K562 (cell line): ENCODE measurements at regions not wholly inside any gene's neighbourhood (a gene's known extent, or its start where the extent isn't known, plus 50 kb on each side); places are given as distances from the start of the nearest gene placed in this dataset.

Source experiments
- ATAC-seq: fragments of 200-7000 bp; cut with Tn5 transposase; 3 replicates; pipeline ENCODE4 v1.9.1; 2020; ENCODE audit warnings: moderate library complexity
- BruUV-seq: library from RNA; stranded (reverse); fragments of 400-500 nt; replicated peaks from 2 replicates; lab custom pipeline; 2021; lab: Mats Ljungman, UMichigan
- CTCF ChIA-PET: fragments of 300-600 bp; formaldehyde crosslinking; extraction: SDS; loops from one replicate; lab custom pipeline; 2021; ENCODE audit warnings: low intra/inter-chr PET ratio; lab: Yijun Ruan, JAX
- POLR2A ChIA-PET: fragments of 300-600, 350-650 bp; sonication (Branson Sonifier 250); formaldehyde crosslinking; extraction: SDS; loops from one replicate; lab custom pipeline; 2021; ENCODE audit warnings: antibody characterized with exemption, inconsistent platforms; lab: Yijun Ruan, JAX
- DNase-seq, 4 experiments: peaks; one replicate each; pipeline versions ENCODE4 v3.0.0 to v3.0.0-alpha.2; 2011 to 2018; ENCODE audit warnings: low spot score in 3 of 4, mixed read lengths in 3 of 4; ENCODE audit errors: extremely low read depth in 1 of 4
- FAIRE-seq: peaks from 2 replicates; lab custom pipeline; 2011; peaks lifted over from hg19 to GRCh38; lab: Jason Lieb, UNC
- H2AFZ ChIP-seq: 2 replicates; pipeline ENCODE4 v1.6.0; 2011; ENCODE audit warnings: low read depth, low read length, control low read depth, inconsistent platforms
- H3K27ac ChIP-seq: fragments of 200-600 bp; 3 replicates; pipeline ENCODE4 v1.8.0; 2011; ENCODE audit warnings: low read depth, mild to moderate bottlenecking, control low read depth, inconsistent platforms, low read length, moderate library complexity, mixed read lengths; ENCODE audit errors: extremely low read depth
- H3K27me3 ChIP-seq, 2 experiments: fragments of 300-600 bp in 1 of 2; 2 replicates in 1 of 2; 3 replicates in 1 of 2; pipeline versions ENCODE4 v1.6.0 to v1.8.0; 2011; ENCODE audit warnings: inconsistent platforms in 2 of 2, low read length in 2 of 2, mild to moderate bottlenecking in 1 of 2, mixed read lengths in 1 of 2, moderate library complexity in 1 of 2; ENCODE audit not compliant: control insufficient read depth in 2 of 2, insufficient read depth in 2 of 2
- H3K36me3 ChIP-seq: fragments of 300-600 bp; 3 replicates; pipeline ENCODE4 v1.8.0; 2011; ENCODE audit warnings: mild to moderate bottlenecking, low read length, inconsistent platforms; ENCODE audit not compliant: control insufficient read depth, insufficient read depth
- H3K4me1 ChIP-seq, 2 experiments: fragments of 200-600 bp in 1 of 2; replicated peaks in 1 of 2; 2 replicates in 1 of 2; 3 replicates in 1 of 2; pipeline versions ENCODE4 v1.5.1 to v1.8.0; 2011; ENCODE audit warnings: inconsistent platforms in 2 of 2, low read length in 2 of 2, mild to moderate bottlenecking in 1 of 2, mixed read lengths in 1 of 2, moderate library complexity in 1 of 2; ENCODE audit not compliant: control insufficient read depth in 2 of 2, insufficient read depth in 2 of 2
- H3K4me2 ChIP-seq: 2 replicates; pipeline ENCODE4 v1.6.1; 2011; ENCODE audit warnings: low read length, control low read depth, inconsistent platforms, mixed read lengths; ENCODE audit not compliant: insufficient read depth
- H3K4me3 ChIP-seq: fragments of 200-600 bp; sonication (generic), shearing (Covaris generic); 2 replicates; pipeline ENCODE4 v1.5.1; 2016; ENCODE audit warnings: control low read depth, inconsistent platforms
- H3K79me2 ChIP-seq: fragments of 200-600 bp; 3 replicates; pipeline ENCODE4 v1.8.0; 2011; ENCODE audit warnings: low read length, inconsistent platforms; ENCODE audit not compliant: control insufficient read depth, insufficient read depth
- H3K9ac ChIP-seq, 2 experiments: 2 replicates each; pipeline versions ENCODE4 v1.6.0 to v1.6.1; 2011; ENCODE audit warnings: low read depth in 2 of 2, low read length in 2 of 2, control low read depth in 1 of 2, inconsistent platforms in 1 of 2, mild to moderate bottlenecking in 1 of 2, mixed read lengths in 1 of 2; ENCODE audit not compliant: insufficient read depth in 1 of 2
- H3K9me1 ChIP-seq: one replicate; pipeline ENCODE4 v1.6.0; 2011; ENCODE audit warnings: inconsistent platforms, mild to moderate bottlenecking, low read length, moderate library complexity; ENCODE audit not compliant: control insufficient read depth, insufficient read depth
- H3K9me3 ChIP-seq: replicated peaks from 2 replicates; pipeline ENCODE4 v1.5.1; 2011; ENCODE audit warnings: low read depth, low read length, inconsistent platforms; ENCODE audit not compliant: control insufficient read depth, insufficient read depth
- H4K20me1 ChIP-seq: replicated peaks from 2 replicates; pipeline ENCODE4 v1.6.1; 2011; ENCODE audit warnings: low read length, inconsistent platforms, mixed read lengths; ENCODE audit not compliant: control insufficient read depth, insufficient read depth
- ATF7 ChIP-seq: fragments of 450-650 bp; IDR thresholded peaks from 2 replicates; pipeline ENCODE4 v1.7.1; 2014; ENCODE audit warnings: mild to moderate bottlenecking, moderate library complexity
- CTBP1 ChIP-seq: fragments of 450-650 bp; IDR thresholded peaks from 2 replicates; pipeline ENCODE4 v1.6.1; 2016; ENCODE audit warnings: borderline replicate concordance
- E2F1 ChIP-seq: sonication (generic); formaldehyde crosslinking; IDR thresholded peaks from 2 replicates; pipeline ENCODE4 v1.8.1; 2023; ENCODE audit warnings: mild to moderate bottlenecking, missing genetic modification reagents, moderate library complexity
- E4F1 ChIP-seq: fragments of 250-450 bp; sonication (Bioruptor Pico); IDR thresholded peaks from 2 replicates; pipeline ENCODE4 v1.5.0; 2021; ENCODE audit warnings: mild to moderate bottlenecking, borderline replicate concordance
- EGR1 ChIP-seq: fragments of 450-650 bp; conservative IDR thresholded peaks from 2 replicates; pipeline ENCODE4 v1.6.1; 2017; ENCODE audit warnings: mild to moderate bottlenecking
- EP400 ChIP-seq: fragments of 450-650 bp; IDR thresholded peaks from 2 replicates; pipeline ENCODE4 v1.6.1; 2017; ENCODE audit warnings: antibody characterized with exemption, mild to moderate bottlenecking, moderate library complexity
- FOS ChIP-seq: IDR thresholded peaks from 3 replicates; pipeline ENCODE4 v1.6.1; 2011; ENCODE audit not compliant: insufficient read length; ENCODE audit errors: extremely low read depth
- FOXP1 ChIP-seq: sonication (generic); formaldehyde crosslinking; IDR thresholded peaks from 2 replicates; pipeline ENCODE4 v1.8.0; 2022; ENCODE audit warnings: mild to moderate bottlenecking, missing genetic modification reagents
- MED1 ChIP-seq: sonication (generic); formaldehyde crosslinking; IDR thresholded peaks from 2 replicates; pipeline ENCODE4 v1.8.1; 2023; ENCODE audit warnings: missing genetic modification reagents, borderline replicate concordance
- MNT ChIP-seq, 2 experiments: fragments of 450-650 bp; conservative IDR thresholded peaks; 2 replicates each; pipeline ENCODE4 v1.6.1; 2017; ENCODE audit warnings: mild to moderate bottlenecking in 2 of 2, moderate library complexity in 2 of 2
- PHF8 ChIP-seq: fragments of 200-600 bp; sonication (generic); IDR thresholded peaks from 2 replicates; pipeline ENCODE4 v1.6.1; 2012; ENCODE audit warnings: mixed run types, mild to moderate bottlenecking, inconsistent platforms, low read length, moderate library complexity, borderline replicate concordance
- POLR2A ChIP-seq: fragments of 450-650 bp; conservative IDR thresholded peaks from 2 replicates; pipeline ENCODE4 v1.6.1; 2016
- SMAD2 ChIP-seq: fragments of 150-350 bp; IDR thresholded peaks from 2 replicates; pipeline ENCODE4 v1.6.1; 2014; ENCODE audit warnings: low read depth, mild to moderate bottlenecking, low read length
- ZNF184 ChIP-seq: sonication (generic); formaldehyde crosslinking; IDR thresholded peaks from 2 replicates; pipeline ENCODE4 v1.5.0; 2020; ENCODE audit warnings: missing genetic modification reagents
- ZNF311 ChIP-seq: fragments of 250-450 bp; sonication (Bioruptor Pico); IDR thresholded peaks from 2 replicates; pipeline ENCODE4 v1.4.0; 2020; ENCODE audit warnings: mild to moderate bottlenecking, moderate library complexity
- in situ Hi-C: fragments of 300-500 bp; cut with MboI; formaldehyde crosslinking; loops from 4 replicates; pipeline ENCODE4 v1.15.0; 2018; ENCODE audit warnings: inconsistent platforms, mixed read lengths
- intact Hi-C: fragments of 100-400 bp; cut with micrococcal nuclease; formaldehyde crosslinking; loops from 2 replicates; pipeline ENCODE4 v1.14.2; 2022
- TF ChIP-seq, protein P1 (sequence below): fragments of 450-650 bp; IDR thresholded peaks from 2 replicates; pipeline ENCODE4 v1.7.1; 2018; ENCODE audit warnings: mild to moderate bottlenecking, low read depth; ENCODE audit not compliant: partially characterized antibody
- TF ChIP-seq, protein P2 (sequence below): sonication (generic); formaldehyde crosslinking; IDR thresholded peaks from 2 replicates; pipeline ENCODE4 v1.8.0; 2022; ENCODE audit warnings: missing genetic modification reagents, mild to moderate bottlenecking, borderline replicate concordance

GRCh38 chr6:91281901-91282300 lies 695.0 kb upstream of the MAP3K7 start:
- intact Hi-C loops (no loop called here), in situ Hi-C loops (no loop called here)
- POLR2A ChIA-PET, result no interaction called here
- Histone ChIP-seq H3K4me1 (no peaks in the 10 kb centered on the region), H3K9me1 (no peaks in the 10 kb centered on the region), H2AFZ (no peak overlapping the region), H3K27ac (no peak overlapping the region), H3K4me2 (no peak overlapping the region), H3K79me2 (no peaks in the 10 kb centered on the region), H3K4me3 (no peak overlapping the region), H3K36me3 (no peaks in the 10 kb centered on the region), H3K27me3 (no peaks in the 10 kb centered on the region), H3K9me3 (no peaks in the 10 kb centered on the region), H3K9ac (no peak overlapping the region), H4K20me1 (no peaks in the 10 kb centered on the region)
- no TSS peak for BruUV-seq
- CTCF ChIA-PET, result no interaction called here
- ATAC-seq, result no peak
- DNase-seq, result no peak
- no peak for FAIRE-seq
- TF ChIP-seq MNT (conservative IDR thresholded peaks at IDR 0.05) (no peak), PHF8 (no peak), EGR1 (no peak), EP400 (no peak), ZNF311 (CRISPR knock-in tag) (no peak), MED1 (CRISPR knock-in tag) (no peak), E4F1 (CRISPR knock-in tag) (no peak), E2F1 (no peak), POLR2A (no peak), SMAD2 (no peak), ATF7 (no peak), FOXP1 (CRISPR knock-in tag) (no peak), CTBP1 (no peak), ZNF184 (CRISPR knock-in tag) (no peak), FOS (no peak)
- TF ChIP-seq, protein P1, sequence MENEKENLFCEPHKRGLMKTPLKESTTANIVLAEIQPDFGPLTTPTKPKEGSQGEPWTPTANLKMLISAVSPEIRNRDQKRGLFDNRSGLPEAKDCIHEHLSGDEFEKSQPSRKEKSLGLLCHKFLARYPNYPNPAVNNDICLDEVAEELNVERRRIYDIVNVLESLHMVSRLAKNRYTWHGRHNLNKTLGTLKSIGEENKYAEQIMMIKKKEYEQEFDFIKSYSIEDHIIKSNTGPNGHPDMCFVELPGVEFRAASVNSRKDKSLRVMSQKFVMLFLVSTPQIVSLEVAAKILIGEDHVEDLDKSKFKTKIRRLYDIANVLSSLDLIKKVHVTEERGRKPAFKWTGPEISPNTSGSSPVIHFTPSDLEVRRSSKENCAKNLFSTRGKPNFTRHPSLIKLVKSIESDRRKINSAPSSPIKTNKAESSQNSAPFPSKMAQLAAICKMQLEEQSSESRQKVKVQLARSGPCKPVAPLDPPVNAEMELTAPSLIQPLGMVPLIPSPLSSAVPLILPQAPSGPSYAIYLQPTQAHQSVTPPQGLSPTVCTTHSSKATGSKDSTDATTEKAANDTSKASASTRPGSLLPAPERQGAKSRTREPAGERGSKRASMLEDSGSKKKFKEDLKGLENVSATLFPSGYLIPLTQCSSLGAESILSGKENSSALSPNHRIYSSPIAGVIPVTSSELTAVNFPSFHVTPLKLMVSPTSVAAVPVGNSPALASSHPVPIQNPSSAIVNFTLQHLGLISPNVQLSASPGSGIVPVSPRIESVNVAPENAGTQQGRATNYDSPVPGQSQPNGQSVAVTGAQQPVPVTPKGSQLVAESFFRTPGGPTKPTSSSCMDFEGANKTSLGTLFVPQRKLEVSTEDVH, result no peak
- TF ChIP-seq, protein P2, sequence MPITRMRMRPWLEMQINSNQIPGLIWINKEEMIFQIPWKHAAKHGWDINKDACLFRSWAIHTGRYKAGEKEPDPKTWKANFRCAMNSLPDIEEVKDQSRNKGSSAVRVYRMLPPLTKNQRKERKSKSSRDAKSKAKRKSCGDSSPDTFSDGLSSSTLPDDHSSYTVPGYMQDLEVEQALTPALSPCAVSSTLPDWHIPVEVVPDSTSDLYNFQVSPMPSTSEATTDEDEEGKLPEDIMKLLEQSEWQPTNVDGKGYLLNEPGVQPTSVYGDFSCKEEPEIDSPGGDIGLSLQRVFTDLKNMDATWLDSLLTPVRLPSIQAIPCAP (CRISPR knock-in tag), result no peak
